ENCODE measurements at regions not wholly inside any gene's neighbourhood (a gene's known extent, or its start where the extent isn't known, plus 50 kb on each side); places are given as distances from the start of the nearest gene placed in this dataset.

GRCh38 chr11:42006766-42007165 is 547.3 kb upstream of the LRRC4C start:
- Histone ChIP-seq H3K36me3 (no peaks in the 10 kb centered on the region), H3K27ac (no peak overlapping the region), H3K9me3 (no peaks in the 10 kb centered on the region), H3K4me1 (no peaks in the 10 kb centered on the region), H3K27me3 (no peaks in the 10 kb centered on the region), H3K4me3 (no peak overlapping the region)
- 73 to 100% methylated on average over 1 of the region's 1 CpG for WGBS, 2 donors (ENCODE audit: low coverage in 1 of 2)
- TF ChIP-seq CTCF (IDR thresholded peaks at IDR 0.05) (no peak), POLR2A (IDR thresholded peaks at IDR 0.05) (no peak), EP300 (IDR thresholded peaks at IDR 0.05) (no peak), POLR2AphosphoS5 (IDR thresholded peaks at IDR 0.05) (no peak)
- no peak for ATAC-seq

GRCh38 chr11:42012271-42012670 is 552.8 kb upstream of the LRRC4C start:
- Histone ChIP-seq H3K4me1 (no peaks in the 10 kb centered on the region), H3K36me3 (no peaks in the 10 kb centered on the region), H3K9me3 (no peaks in the 10 kb centered on the region), H3K27ac (no peak overlapping the region), H3K4me3 (no peak overlapping the region), H3K27me3 (no peaks in the 10 kb centered on the region)
- 60 to 66% methylated on average over 3 of the region's 3 CpGs for WGBS, 2 donors (ENCODE audit: low coverage in 1 of 2)
- ATAC-seq, result no peak
- no peak for TF ChIP-seq POLR2A (IDR thresholded peaks at IDR 0.05)
- TF ChIP-seq EP300 (IDR thresholded peaks at IDR 0.05), result no peak
- TF ChIP-seq POLR2AphosphoS5 (IDR thresholded peaks at IDR 0.05), result no peak
- TF ChIP-seq CTCF (IDR thresholded peaks at IDR 0.05), result no peak

- Histone ChIP-seq H3K27ac (no peak overlapping the region), H3K9me3 (no peaks in the 10 kb centered on the region), H3K27me3 (no peaks in the 10 kb centered on the region), H3K4me1 (no peaks in the 10 kb centered on the region), H3K4me3 (no peak overlapping the region), H3K36me3 (no peaks in the 10 kb centered on the region)
- WGBS, 2 donors (ENCODE audit: low coverage in 1 of 2), result 80% methylated on average over 5 to 6 of the region's 6 CpGs
- ATAC-seq, result no peak
- TF ChIP-seq POLR2AphosphoS5 (IDR thresholded peaks at IDR 0.05) (no peak), POLR2A (IDR thresholded peaks at IDR 0.05) (no peak), EP300 (IDR thresholded peaks at IDR 0.05) (no peak), CTCF (IDR thresholded peaks at IDR 0.05) (no peak)
These were observed 554.3 kb upstream of the LRRC4C start for GRCh38 chr11:42013656-42014201.

- WGBS, 2 donors (ENCODE audit: low coverage in 1 of 2), result 41 to 67% methylated on average over 2 of the region's 2 CpGs
- no peaks in the 10 kb centered on the region for H3K36me3 ChIP-seq
- H3K9me3 ChIP-seq, result peaks cover 0 to 6% (median 0%) of the 10 kb centered on the region in 3 donors
- H3K4me1 ChIP-seq, result no peaks in the 10 kb centered on the region
- H3K27ac ChIP-seq, result no peak overlapping the region
- H3K27me3 ChIP-seq, result no peaks in the 10 kb centered on the region
- TF ChIP-seq CTCF (IDR thresholded peaks at IDR 0.05) (no peak), EP300 (IDR thresholded peaks at IDR 0.05) (no peak), POLR2A (IDR thresholded peaks at IDR 0.05) (no peak), POLR2AphosphoS5 (IDR thresholded peaks at IDR 0.05) (no peak)
- no peak overlapping the region for H3K4me3 ChIP-seq
- ATAC-seq, result no peak
These were observed 562.5 kb upstream of the LRRC4C start for GRCh38 chr11:42021911-42022310.

- H3K9me3 ChIP-seq, result peaks cover 0 to 8% (median 0%) of the 10 kb centered on the region in 3 donors
- no peaks in the 10 kb centered on the region for H3K27me3 ChIP-seq
- H3K36me3 ChIP-seq, result no peaks in the 10 kb centered on the region
- no peak overlapping the region for H3K4me3 ChIP-seq
- ATAC-seq, result no peak
- no peak overlapping the region for H3K27ac ChIP-seq
- no peaks in the 10 kb centered on the region for H3K4me1 ChIP-seq
- TF ChIP-seq CTCF (IDR thresholded peaks at IDR 0.05) (no peak), POLR2AphosphoS5 (IDR thresholded peaks at IDR 0.05) (no peak)
These were observed 563.8 kb upstream of the LRRC4C start for GRCh38 chr11:42023267-42023666.

Measured in gastroesophageal sphincter (tissue), 4 donors.